Germinal center (tissue), 1 donor: ENCODE measurements at regions not wholly inside any gene's neighbourhood (a gene's known extent, or its start where the extent isn't known, plus 50 kb on each side); places are given as distances from the start of the nearest gene placed in this dataset.

Experiments used
- DNase-seq: peaks from one replicate; pipeline ENCODE4 v3.0.0; 2012; ENCODE audit warnings: mixed read lengths, low spot score

DNA sequence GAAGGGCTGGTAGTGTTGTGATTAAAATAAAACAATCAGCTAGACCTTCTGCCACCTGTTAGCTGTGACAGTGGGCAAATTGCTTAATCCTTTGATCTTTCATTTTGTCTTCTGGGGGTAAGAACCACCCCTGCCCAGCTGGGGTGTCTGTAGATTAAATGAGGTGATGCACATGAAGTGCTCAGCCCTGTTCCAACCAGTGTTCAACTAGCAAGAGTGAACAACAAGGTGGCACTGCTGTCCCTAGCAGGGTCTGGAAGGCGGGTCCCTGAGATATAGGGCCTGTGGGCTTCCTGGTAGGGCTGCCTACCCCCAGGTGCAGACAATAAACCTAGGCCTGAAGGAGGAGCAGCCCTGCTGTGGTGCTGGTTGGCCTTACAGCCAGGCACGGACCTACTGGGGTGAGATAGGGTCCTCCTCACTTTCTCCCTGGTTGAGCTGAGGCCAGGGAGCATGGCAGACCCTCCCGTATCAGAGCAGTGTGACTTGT, 60.6 kb downstream of the ARL6IP4 start:
- no peak for DNase-seq

DNA sequence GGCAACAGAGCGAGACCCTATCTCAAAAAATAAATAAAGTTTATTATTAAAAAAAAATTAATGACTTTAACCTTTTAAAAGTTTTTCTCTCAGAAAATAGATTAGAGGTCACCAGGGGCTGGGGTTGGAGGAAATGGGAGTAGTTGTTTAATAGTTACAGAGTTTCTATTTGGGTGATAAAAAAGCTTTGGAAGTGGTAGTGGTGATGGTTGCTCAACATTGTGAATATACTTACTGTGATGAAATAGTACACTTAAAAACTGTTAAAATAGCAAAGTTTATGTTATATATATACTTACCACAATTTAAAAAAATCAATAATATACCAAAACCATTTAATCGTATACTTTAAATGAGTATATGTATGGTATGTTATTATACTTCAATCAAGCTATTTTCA, 59.6 kb downstream of the ARL6IP4 start:
- DNase-seq = no peak

DNA sequence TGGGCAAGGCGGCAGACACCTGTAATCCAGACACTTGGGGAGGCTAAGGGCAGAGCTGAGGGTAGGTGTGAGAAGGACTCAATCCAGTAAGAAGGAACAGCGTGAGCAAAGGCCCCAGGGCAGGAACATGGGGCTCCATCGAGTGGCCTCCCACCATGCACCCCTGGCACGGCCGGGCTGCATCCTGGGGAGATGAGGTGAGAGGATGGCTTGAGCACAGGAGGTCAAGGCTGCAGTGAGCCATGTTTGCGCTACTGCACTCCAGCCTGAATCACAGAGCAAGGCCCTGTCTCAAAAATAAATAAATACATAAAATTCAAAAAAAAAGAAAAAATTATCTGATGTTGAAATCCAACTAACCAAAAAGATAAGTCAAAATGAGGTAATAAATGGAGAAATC, 58.5 kb downstream of the ARL6IP4 start:
- DNase-seq = no peak

DNA sequence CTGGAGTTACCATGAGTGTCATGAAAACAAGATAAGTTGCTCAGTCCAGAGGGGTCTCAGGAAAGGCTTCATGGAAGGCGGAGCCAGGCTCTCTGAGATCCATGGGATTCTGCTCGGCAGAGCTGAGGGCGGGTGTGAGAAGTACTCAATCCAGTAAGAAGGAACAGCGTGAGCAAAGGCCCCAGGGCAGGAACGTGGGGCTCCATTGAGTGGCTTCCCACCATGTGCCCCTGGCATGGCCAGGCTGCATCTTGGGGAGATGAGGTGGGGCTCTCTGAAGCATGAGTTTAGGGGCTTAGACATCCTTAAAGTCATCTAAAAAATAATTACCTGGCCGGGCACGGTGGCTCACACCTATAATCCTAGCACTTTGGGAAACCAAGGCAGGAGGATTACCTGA, 58.0 kb downstream of the ARL6IP4 start:
- DNase-seq = no peak

DNA sequence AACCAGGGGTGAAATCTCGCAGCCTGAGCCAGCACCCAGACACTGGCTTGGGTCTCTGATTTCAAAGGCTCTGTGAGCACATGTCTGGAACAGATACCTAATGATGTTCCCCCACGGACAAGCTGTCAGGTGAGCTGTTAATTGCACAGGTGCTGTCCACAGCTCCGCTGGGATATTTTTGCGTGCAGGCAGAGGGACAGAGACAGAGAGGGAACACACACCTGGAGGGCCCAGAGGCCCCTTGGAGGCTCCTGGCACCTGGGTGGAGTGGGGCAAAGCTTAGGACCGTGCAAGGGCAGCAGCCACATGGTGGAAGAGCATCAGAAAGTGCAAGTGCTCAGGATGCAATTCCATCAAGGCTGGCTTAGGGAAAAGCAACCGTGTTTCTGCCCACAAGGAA, 57.3 kb downstream of the ARL6IP4 start:
- no peak for DNase-seq

DNA sequence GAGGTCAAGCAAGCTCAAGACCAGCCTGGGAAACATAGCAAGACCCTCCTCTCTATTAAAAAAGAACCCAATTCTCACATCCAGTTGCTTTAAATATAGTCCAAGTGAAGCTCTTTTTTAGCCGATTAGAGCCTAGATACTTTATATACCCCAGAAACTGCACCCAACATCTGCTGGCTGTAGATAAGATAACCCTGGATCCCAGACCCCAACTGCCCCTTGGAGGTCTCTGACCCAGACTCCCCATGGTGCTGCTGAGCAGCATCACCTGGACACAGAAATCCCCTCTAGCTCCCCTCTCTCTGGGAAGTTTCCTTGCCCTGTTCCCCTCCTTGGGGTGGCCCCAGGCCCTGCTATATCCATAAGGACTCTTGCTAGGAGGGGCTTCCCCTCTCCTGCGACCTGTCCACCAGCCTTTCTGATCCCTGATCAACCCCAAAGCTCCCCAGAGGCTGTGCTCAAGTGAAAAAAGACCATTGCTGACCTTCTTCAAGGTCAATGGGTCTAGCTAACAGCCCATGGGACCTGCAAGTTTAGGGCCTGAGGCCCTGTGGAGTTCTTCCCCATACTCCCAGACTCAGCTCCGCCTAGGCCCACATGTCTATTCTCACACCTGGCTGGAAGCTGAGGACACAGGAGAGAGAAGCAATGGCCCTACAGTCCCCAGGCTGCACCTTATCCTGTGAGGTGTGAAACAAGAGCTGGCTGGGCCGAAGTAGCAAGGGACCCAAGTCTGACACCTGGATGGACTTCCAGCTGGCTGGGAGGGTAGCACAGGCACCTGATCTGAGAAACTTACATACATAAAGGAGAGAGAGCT, 56.2 kb downstream of the ARL6IP4 start:
- no peak for DNase-seq

DNA sequence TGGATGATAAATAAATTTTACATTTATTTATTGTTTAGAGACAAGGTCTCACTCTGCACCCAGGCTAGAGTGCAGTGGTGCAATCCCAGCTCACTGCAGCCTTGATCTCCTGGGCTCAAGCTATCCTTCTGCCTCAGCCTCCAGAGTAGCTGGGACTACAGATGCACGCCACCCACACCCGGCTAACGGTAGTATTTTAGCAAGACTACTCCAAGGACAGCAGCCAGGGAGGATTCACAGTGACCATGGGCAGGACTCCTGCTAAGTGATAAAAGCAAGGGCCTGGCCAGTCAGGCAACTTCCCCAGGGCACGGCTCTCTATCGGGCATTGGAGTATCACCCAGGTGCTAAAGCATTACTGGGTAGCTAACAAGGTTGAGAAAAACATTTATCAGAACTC, 55.4 kb downstream of the ARL6IP4 start:
- no peak for DNase-seq

DNA sequence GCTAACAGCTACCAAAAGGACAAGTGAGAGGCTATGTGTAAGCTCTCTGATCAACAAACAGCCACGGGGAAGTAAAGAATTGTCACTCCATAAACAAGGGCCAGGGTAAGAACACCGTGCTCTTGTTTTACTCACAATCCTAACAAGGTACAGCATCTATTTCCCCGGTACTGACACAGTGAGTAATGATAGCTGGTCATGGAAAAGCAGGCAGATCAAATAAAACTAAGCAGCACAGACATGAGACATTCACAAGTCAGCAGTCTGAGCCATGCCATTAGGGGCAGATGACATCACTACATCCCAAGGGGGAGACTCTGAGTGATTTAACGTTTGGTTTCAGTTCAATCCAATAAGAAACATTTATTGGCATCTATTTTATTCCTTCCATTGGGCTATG, 54.4 kb downstream of the ARL6IP4 start:
- DNase-seq = no peak

DNA sequence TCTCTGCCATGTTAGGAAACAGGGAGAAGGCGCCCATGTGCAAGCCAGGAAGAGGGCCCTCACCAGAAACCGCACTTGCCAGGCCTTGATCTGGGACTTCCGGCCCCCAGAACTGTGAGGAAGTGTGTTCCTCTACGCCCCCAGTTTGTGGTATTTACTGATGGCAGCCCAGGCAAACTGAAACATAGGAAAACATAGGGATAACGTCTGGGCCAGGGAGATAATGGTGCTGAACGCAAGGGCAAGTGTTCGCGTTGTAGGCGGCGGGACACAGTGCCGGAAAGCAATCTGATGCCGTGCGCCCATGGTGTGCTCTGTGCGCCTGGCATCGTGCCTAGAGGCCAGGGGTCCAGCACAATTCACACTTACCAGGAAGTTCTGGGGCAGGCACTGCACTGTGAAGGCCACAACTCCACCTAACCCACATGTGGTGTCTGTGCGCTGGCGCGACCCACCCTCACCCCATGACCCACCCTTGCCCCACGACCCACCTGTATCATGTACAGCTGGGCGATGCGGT, 53.6 kb downstream of the ARL6IP4 start:
- DNase-seq = no peak

DNA sequence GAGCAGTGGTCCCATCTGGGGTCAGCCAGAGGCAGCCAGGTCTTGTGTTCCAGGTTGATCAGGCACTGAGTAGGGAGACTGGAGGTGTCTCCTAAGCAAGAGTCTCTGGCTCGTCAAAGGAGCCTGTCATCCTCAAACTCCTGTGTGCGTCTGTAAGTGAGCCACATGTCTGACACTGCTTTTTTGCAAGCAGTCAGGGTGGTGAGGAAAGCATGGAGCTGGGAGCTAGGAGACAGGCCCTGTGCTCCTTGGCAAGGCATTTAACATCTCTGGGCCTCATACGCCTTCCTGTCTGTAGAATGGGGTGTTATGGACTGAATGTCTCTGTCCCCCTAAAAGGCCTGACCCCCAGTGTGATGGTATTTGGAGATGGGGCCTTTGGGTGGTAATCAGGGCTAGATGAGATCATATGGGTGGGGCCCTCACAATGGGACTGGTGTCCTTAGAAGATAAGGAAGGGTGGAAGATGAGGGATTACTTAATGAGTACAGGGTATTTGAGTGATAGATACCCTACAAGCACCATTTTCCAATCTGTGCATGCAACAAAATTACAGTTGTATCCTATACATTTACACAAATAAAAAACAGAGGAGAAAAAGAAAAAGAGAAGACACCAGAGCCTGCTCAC, 53.0 kb downstream of the ARL6IP4 start:
- no peak for DNase-seq

DNA sequence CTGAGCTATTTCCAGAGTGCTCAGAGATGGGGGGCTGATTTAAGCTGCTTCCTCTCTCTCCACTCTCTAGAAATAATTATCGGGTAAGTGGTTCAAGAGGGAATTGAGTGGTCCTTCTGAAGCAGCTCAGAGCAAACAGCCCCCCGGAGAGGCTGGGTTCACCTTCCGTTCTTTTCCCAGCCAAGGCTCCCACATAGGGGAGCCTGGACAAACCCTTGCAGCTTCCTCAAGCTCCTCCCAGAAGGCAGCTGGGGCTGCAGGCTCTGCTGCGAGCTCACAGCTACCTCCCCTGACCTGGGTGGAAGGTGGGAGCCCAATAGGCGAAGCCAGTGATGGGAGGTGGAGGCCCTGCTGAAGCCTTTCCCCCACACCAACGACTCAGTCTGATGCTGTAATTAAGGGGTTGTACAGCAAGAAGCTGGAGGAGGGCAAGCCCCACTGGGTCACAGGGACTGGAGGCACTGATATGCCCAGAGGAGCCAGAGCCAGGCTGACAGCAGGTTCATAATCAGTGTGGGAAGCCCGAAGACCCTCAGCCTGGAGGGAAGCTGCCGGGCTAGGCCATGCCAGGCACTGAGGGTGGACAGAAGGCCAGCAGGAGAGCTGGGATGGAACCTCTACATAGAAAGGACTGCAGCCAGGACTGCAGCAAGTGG, 52.4 kb downstream of the ARL6IP4 start:
- DNase-seq = no peak
